ENCODE measurements at regions not wholly inside any gene's neighbourhood (a gene's known extent, or its start where the extent isn't known, plus 50 kb on each side); places are given as distances from the start of the nearest gene placed in this dataset.

DNA sequence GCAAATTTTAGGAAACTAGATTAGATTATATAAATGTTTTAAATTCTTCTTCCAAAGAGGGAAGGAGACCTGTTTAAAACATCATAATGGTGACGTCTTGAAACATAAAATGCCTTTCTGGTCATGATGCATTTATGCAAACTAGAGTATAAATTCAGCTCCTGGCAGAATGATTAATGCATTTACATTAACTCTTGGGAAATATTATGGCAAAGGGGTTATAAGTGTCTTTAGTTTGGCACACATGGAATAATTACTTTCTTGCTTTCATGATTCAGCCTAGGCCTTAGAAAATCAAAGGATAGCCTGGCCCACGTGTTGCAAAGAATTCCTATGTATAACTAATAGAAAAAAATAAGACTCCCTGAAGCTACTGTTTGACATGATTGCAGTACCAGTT lies 639.2 kb downstream of the RFPL4B start:
- DNase-seq (ENCODE audit: low read depth, low spot score) = no peak
- no peaks in the 10 kb centered on the region for H3K4me1 ChIP-seq (ENCODE audit: control insufficient read depth, insufficient read depth, low read length)
- in situ Hi-C loops (cut with HindIII; ENCODE audit: low pct_unique_long_range_greater_than_20kb, low sequenced_read_pairs) = no loop called here
- ATAC-seq = no peak
- no peak for TF ChIP-seq TCF7L2 (IDR thresholded peaks at IDR 0.05; ENCODE audit: low read depth, low read length)
- TF ChIP-seq SIN3A (IDR thresholded peaks at IDR 0.05; ENCODE audit: borderline replicate concordance, insufficient read depth, low read depth, low read length) = no peak
- TF ChIP-seq, protein P1, sequence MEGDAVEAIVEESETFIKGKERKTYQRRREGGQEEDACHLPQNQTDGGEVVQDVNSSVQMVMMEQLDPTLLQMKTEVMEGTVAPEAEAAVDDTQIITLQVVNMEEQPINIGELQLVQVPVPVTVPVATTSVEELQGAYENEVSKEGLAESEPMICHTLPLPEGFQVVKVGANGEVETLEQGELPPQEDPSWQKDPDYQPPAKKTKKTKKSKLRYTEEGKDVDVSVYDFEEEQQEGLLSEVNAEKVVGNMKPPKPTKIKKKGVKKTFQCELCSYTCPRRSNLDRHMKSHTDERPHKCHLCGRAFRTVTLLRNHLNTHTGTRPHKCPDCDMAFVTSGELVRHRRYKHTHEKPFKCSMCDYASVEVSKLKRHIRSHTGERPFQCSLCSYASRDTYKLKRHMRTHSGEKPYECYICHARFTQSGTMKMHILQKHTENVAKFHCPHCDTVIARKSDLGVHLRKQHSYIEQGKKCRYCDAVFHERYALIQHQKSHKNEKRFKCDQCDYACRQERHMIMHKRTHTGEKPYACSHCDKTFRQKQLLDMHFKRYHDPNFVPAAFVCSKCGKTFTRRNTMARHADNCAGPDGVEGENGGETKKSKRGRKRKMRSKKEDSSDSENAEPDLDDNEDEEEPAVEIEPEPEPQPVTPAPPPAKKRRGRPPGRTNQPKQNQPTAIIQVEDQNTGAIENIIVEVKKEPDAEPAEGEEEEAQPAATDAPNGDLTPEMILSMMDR (IDR thresholded peaks at IDR 0.05) = no peak
- TF ChIP-seq REST (IDR thresholded peaks at IDR 0.05; ENCODE audit: insufficient read depth in 1 of 2, low read depth in 2 of 2, low read length in 1 of 2) = no peak
- TF ChIP-seq POLR2AphosphoS5 (IDR thresholded peaks at IDR 0.05; ENCODE audit: low read depth, low read length) = no peak
- H3K4me3 ChIP-seq (ENCODE audit: low read depth in 2 of 2, low read length in 2 of 2) = no peak overlapping the region
- H3K27me3 ChIP-seq (ENCODE audit: control insufficient read depth, insufficient read depth, low read length) = no peaks in the 10 kb centered on the region
- ChIA-PET POLR2A (no interaction called here), CTCF (no interaction called here)
- intact Hi-C loops (cut with micrococcal nuclease; ENCODE audit: unreplicated experiment) = no loop called here
- no TSS peak for BruUV-seq (replicated peaks)
- H3K27ac ChIP-seq (ENCODE audit: low read length) = no peak overlapping the region
- no peaks in the 10 kb centered on the region for H3K36me3 ChIP-seq (ENCODE audit: control insufficient read depth, insufficient read depth, low read length)
- H3K9me3 ChIP-seq (ENCODE audit: control insufficient read depth, insufficient read depth, low read depth, low read length) = no peaks in the 10 kb centered on the region

DNA sequence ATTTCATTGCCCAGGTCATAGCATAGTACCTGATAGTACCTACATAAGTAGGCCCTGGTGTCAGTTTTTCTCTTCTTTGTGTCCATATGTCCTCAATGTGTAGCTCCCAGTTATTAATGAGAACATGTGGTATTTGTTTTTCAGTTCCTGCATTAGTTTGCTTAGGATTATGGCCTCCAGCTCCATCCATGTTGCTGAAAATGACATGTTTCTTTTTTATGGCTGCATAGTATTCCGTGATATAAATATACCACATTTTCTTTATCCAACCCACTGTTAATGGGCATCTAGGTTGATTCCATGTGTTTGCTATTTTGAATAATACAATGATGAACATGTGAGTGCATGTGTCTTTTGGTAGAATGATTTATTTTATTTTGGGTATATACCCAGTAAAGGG lies 641.6 kb downstream of the RFPL4B start:
- no TSS peak for BruUV-seq (replicated peaks)
- ATAC-seq (no peak), DNase-seq (ENCODE audit: low read depth, low spot score) (no peak)
- in situ Hi-C loops (cut with HindIII; ENCODE audit: low pct_unique_long_range_greater_than_20kb, low sequenced_read_pairs) = no loop called here
- intact Hi-C loops (cut with micrococcal nuclease; ENCODE audit: unreplicated experiment) = no loop called here
- Histone ChIP-seq H3K27me3 (ENCODE audit: control insufficient read depth, insufficient read depth, low read length) (no peaks in the 10 kb centered on the region), H3K9me3 (ENCODE audit: control insufficient read depth, insufficient read depth, low read depth, low read length) (no peaks in the 10 kb centered on the region), H3K36me3 (ENCODE audit: control insufficient read depth, insufficient read depth, low read length) (no peaks in the 10 kb centered on the region), H3K4me3 (ENCODE audit: low read depth in 2 of 2, low read length in 2 of 2) (no peak overlapping the region), H3K27ac (ENCODE audit: low read length) (no peak overlapping the region), H3K4me1 (ENCODE audit: control insufficient read depth, insufficient read depth, low read length) (no peaks in the 10 kb centered on the region)
- no peak for TF ChIP-seq POLR2AphosphoS5 (IDR thresholded peaks at IDR 0.05; ENCODE audit: low read depth, low read length)
- TF ChIP-seq TCF7L2 (IDR thresholded peaks at IDR 0.05; ENCODE audit: low read depth, low read length) = no peak
- TF ChIP-seq REST (IDR thresholded peaks at IDR 0.05; ENCODE audit: insufficient read depth in 1 of 2, low read depth in 2 of 2, low read length in 1 of 2) = no peak
- TF ChIP-seq, protein P1 (IDR thresholded peaks at IDR 0.05) = no peak
- TF ChIP-seq SIN3A (IDR thresholded peaks at IDR 0.05; ENCODE audit: borderline replicate concordance, insufficient read depth, low read depth, low read length) = no peak
- CTCF ChIA-PET = no interaction called here
- POLR2A ChIA-PET = no interaction called here
